ENCODE measurements at regions not wholly inside any gene's neighbourhood (a gene's known extent, or its start where the extent isn't known, plus 50 kb on each side); places are given as distances from the start of the nearest gene placed in this dataset.
"Not testable (repeated sequence)": the region's sequence is repeated elsewhere in the genome, so short reads cannot be mapped to it uniquely, and the experiment has no call there.

DNA sequence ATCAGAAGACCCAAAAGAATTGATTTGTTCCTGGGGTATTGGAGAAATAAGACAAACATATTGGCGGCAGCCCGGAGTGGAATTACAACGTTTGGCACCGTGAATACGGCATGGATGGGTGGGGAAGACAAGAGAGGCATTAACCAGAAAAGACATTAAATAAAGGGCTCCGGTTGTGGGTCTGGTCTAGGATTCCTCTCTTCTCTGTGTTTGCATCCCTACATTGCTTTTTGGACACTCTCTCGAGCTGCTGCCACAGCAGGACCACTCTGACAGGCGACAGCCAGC lies 138.7 kb upstream of the PALM2AKAP2 start:
- no peak overlapping the region for H3K4me3 ChIP-seq (replicated peaks in 1 of 2; ENCODE audit: low read depth in 2 of 2, low read length in 2 of 2)
- TF ChIP-seq, protein P1, sequence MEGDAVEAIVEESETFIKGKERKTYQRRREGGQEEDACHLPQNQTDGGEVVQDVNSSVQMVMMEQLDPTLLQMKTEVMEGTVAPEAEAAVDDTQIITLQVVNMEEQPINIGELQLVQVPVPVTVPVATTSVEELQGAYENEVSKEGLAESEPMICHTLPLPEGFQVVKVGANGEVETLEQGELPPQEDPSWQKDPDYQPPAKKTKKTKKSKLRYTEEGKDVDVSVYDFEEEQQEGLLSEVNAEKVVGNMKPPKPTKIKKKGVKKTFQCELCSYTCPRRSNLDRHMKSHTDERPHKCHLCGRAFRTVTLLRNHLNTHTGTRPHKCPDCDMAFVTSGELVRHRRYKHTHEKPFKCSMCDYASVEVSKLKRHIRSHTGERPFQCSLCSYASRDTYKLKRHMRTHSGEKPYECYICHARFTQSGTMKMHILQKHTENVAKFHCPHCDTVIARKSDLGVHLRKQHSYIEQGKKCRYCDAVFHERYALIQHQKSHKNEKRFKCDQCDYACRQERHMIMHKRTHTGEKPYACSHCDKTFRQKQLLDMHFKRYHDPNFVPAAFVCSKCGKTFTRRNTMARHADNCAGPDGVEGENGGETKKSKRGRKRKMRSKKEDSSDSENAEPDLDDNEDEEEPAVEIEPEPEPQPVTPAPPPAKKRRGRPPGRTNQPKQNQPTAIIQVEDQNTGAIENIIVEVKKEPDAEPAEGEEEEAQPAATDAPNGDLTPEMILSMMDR (IDR thresholded peaks at IDR 0.05; ENCODE audit: low read depth, low read length), result no peak
- no peak for DNase-seq (ENCODE audit: low read depth in 2 of 2)

DNA sequence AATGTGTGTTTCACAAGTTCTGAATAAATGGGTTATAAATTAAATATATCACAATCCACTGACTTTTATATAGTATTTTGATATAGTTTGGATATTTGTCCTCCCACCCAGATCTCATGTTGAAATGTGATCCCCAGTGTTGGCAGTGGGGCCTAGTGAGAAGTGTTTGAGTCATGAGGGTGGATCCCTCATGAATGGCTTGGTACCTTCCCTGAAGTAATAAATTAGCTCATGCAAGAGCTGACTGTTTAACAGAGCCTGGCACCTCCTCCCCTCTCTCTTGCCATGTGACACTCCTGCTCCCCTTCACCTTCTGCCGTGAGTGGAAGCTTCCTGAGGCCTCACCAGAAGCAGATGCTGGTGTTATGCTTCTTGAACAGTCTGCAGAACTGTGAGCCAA lies 127.9 kb upstream of the PALM2AKAP2 start:
- TF ChIP-seq, protein P1 (IDR thresholded peaks at IDR 0.05; ENCODE audit: low read depth, low read length), result no peak
- H3K4me3 ChIP-seq (replicated peaks in 1 of 2; ENCODE audit: low read depth in 2 of 2, low read length in 2 of 2), result no peak overlapping the region
- peak in 1 of 2 donors; percentile 69 for DNase-seq (ENCODE audit: low read depth in 2 of 2)

DNA sequence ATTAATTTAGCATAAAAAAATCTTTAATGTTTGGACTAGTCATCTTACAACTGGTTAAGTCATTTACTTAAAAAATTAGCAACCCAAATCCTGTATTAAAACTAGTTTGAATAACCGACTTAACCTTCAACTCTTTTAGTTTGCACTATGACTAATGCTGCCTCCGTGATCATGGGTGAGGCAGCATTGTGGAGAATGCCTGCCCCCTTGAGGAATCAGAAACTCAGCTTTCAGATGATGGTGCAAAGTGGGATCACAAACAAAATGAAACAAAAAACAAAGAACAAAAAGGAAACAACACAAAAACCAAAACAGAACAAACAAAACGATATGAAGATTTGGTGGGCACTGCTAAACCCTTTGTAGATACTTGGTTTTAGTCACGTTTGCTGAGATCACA lies 127.0 kb upstream of the PALM2AKAP2 start:
- TF ChIP-seq, protein P1 (IDR thresholded peaks at IDR 0.05; ENCODE audit: low read depth, low read length), result peak; percentile 63
- DNase-seq (ENCODE audit: low read depth in 2 of 2), result peak; percentile 52 to 65
- H3K4me3 ChIP-seq (replicated peaks in 1 of 2; ENCODE audit: low read depth in 2 of 2, low read length in 2 of 2), result no peak overlapping the region

DNA sequence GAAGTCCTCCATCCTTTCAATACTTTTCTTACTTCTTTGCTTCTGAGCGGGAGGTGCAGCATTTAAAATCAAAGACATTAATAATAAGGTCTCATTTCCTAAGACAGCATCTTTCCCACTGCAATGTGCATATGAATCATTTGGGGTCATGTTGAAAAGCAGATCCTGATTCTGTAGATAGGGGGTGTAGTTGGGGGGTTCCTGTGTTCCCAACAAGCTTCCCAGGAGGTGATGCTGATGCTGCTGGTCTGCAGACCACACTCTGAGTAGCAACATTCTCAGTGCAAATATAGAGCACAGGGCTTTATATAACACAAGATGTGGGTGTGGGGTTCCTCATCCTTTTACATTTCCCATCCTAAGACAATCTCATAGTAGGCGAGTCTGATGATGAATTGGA lies 126.5 kb upstream of the PALM2AKAP2 start:
- no peak for DNase-seq (ENCODE audit: low read depth in 2 of 2)
- H3K4me3 ChIP-seq (replicated peaks in 1 of 2; ENCODE audit: low read depth in 2 of 2, low read length in 2 of 2), result no peak overlapping the region
- TF ChIP-seq, protein P1 (IDR thresholded peaks at IDR 0.05; ENCODE audit: low read depth, low read length), result no peak

DNA sequence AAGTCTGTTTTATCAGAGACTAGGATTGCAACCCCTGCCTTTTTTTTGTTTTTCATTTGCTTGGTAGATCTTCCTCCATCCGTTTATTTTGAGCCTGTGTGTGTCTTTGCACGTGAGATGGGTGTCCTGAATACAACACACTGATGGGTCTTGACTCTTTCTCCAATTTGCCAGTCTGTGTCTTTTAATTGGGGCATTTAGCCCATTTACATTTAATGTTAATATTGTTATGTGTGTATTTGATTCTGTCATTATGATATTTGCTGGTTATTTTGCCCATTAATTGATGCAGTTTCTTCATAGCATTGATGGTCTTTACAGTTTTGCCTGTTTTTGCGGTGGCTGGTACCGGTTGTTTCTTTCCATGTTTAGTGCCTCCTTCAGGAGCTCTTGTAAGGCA lies 116.0 kb upstream of the PALM2AKAP2 start:
- DNase-seq (ENCODE audit: low read depth in 2 of 2); H3K4me3 ChIP-seq (replicated peaks in 1 of 2; ENCODE audit: low read depth in 2 of 2, low read length in 2 of 2): not testable (repeated sequence)

DNA sequence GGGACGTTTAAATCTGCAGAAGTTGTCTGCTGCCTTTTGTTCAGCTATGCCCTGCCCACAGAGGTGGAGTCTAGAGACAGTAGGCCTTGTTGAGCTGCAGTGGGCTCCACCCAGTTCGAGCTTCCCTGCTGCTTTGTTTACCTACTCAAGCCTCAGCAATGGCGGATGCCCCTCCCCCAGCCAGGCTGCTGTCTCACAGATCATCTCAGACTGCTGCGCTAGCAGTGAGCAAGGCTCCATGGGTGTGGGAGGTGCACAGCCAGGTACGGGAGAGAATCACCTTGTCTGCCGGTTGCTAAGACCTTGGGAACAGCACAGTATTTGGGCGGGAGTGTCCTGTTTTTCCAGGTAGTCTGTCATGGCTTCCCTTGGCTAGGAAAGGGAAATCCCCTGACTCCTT lies 114.3 kb upstream of the PALM2AKAP2 start:
- not testable (repeated sequence) for H3K4me3 ChIP-seq (replicated peaks in 1 of 2; ENCODE audit: low read depth in 2 of 2, low read length in 2 of 2)

DNA sequence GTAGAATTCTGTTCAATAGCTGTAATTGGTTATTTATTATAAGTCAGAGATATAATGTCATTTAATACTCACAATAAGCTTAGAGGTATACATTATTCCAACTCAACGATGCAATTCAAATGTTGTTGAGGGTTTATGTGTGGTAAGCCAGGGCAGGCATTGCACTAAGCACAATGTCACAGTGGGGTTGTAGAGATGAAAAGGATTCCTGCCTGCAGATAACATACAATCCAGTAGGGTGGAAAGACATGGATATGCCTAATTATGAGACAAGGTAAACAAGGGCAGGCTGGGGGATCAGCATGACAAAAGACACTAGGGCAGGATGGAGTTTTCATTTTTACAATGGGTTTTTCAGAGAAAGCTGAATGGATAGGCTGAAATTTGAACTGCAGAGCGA lies 98.7 kb upstream of the PALM2AKAP2 start:
- DNase-seq (ENCODE audit: low read depth in 2 of 2), result no peak
- H3K4me3 ChIP-seq (replicated peaks in 1 of 2; ENCODE audit: low read depth in 2 of 2, low read length in 2 of 2), result no peak overlapping the region
- TF ChIP-seq, protein P1 (IDR thresholded peaks at IDR 0.05; ENCODE audit: low read depth, low read length), result no peak

More for the DNA sequence above, 114.3 kb upstream of the PALM2AKAP2 start:
- DNase-seq (ENCODE audit: low read depth in 2 of 2), result not testable (repeated sequence)

DNA sequence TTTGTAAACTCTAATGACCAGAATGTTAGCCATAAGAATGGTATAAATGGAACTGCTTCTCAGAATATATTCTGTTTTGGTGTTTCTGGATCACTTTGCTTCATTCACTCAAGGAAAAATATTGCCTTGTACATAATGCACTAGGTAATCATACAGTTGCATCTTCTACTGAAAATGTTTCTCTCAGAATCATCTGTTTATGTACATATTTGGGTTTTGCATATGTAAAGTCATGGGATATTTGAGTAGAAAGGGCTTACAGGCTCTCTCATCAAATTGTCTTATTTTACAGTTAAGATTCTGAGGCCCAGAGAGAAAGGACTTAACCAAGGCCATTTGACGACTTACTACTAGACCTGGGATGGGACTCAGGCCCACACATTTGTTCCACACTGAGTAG lies 97.8 kb upstream of the PALM2AKAP2 start:
- no peak overlapping the region for H3K4me3 ChIP-seq (replicated peaks in 1 of 2; ENCODE audit: low read depth in 2 of 2, low read length in 2 of 2)
- TF ChIP-seq, protein P1 (IDR thresholded peaks at IDR 0.05; ENCODE audit: low read depth, low read length), result no peak
- DNase-seq (ENCODE audit: low read depth in 2 of 2), result no peak

Data from cardiac fibroblast (primary cell).